Erythroblast (primary cell): ENCODE measurements at regions not wholly inside any gene's neighbourhood (a gene's known extent, or its start where the extent isn't known, plus 50 kb on each side); places are given as distances from the start of the nearest gene placed in this dataset.

Experiments used
- GATA1 ChIP-seq: IDR thresholded peaks from 2 replicates; pipeline ENCODE4 v1.6.1; 2011; ENCODE audit warnings: low read depth, mild to moderate bottlenecking, control low read depth, low read length, moderate library complexity
- POLR2A ChIP-seq: IDR thresholded peaks from 2 replicates; pipeline ENCODE4 v1.6.1; 2011; ENCODE audit warnings: mild to moderate bottlenecking, low read length

GRCh38 chr16:6674071-6674470 is 658.6 kb upstream of the RBFOX1 start:
- TF ChIP-seq POLR2A (no peak), GATA1 (no peak)
